PFSK-1 (cell line): ENCODE measurements at regions not wholly inside any gene's neighbourhood (a gene's known extent, or its start where the extent isn't known, plus 50 kb on each side); places are given as distances from the start of the nearest gene placed in this dataset.

Experiments used
- POLR2AphosphoS5 ChIP-seq: IDR thresholded peaks from 2 replicates; pipeline ENCODE4 v1.6.1; 2012; ENCODE audit warnings: low read depth, mild to moderate bottlenecking, control low read depth, low read length, moderate library complexity
- SIN3A ChIP-seq: IDR thresholded peaks from 2 replicates; pipeline ENCODE4 v1.6.1; 2012; ENCODE audit warnings: mild to moderate bottlenecking, low read length, moderate library complexity, borderline replicate concordance; ENCODE audit not compliant: insufficient read depth
- TAF1 ChIP-seq: IDR thresholded peaks from 2 replicates; pipeline ENCODE4 v1.6.1; 2012; ENCODE audit warnings: low read length, control low read depth, borderline replicate concordance; ENCODE audit not compliant: insufficient read depth
- TF ChIP-seq, protein P1 (sequence below), 2 experiments: IDR thresholded peaks; 2 replicates each; pipeline versions ENCODE4 v1.6.1 to v1.8.0; 2011 to 2012; ENCODE audit warnings: low read depth in 2 of 2, low read length in 2 of 2, control low read depth in 1 of 2, inconsistent platforms in 1 of 2, mild to moderate bottlenecking in 1 of 2, moderate library complexity in 1 of 2; ENCODE audit not compliant: insufficient read depth in 1 of 2

DNA sequence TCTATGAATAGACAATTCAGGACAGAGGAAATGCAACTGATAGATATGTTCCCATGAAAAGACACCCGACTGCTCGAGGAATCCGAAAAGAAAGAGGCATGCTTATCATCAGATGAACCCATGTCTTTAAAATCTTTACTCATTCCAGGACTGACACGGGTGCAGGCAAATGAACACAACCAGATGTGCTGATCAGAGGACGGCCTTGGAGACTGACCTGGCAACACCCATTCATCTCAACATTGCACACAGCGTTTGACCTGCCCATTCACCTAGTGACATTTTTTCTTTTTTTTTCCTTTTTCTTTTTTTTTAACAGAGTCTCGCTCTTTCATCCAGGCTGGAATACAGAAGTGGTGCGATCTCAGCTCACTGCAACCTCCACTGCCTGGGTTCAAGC lies 377.5 kb downstream of the EIPR1 start:
- TF ChIP-seq POLR2AphosphoS5 (no peak), TAF1 (no peak), SIN3A (no peak)
- TF ChIP-seq, protein P1, sequence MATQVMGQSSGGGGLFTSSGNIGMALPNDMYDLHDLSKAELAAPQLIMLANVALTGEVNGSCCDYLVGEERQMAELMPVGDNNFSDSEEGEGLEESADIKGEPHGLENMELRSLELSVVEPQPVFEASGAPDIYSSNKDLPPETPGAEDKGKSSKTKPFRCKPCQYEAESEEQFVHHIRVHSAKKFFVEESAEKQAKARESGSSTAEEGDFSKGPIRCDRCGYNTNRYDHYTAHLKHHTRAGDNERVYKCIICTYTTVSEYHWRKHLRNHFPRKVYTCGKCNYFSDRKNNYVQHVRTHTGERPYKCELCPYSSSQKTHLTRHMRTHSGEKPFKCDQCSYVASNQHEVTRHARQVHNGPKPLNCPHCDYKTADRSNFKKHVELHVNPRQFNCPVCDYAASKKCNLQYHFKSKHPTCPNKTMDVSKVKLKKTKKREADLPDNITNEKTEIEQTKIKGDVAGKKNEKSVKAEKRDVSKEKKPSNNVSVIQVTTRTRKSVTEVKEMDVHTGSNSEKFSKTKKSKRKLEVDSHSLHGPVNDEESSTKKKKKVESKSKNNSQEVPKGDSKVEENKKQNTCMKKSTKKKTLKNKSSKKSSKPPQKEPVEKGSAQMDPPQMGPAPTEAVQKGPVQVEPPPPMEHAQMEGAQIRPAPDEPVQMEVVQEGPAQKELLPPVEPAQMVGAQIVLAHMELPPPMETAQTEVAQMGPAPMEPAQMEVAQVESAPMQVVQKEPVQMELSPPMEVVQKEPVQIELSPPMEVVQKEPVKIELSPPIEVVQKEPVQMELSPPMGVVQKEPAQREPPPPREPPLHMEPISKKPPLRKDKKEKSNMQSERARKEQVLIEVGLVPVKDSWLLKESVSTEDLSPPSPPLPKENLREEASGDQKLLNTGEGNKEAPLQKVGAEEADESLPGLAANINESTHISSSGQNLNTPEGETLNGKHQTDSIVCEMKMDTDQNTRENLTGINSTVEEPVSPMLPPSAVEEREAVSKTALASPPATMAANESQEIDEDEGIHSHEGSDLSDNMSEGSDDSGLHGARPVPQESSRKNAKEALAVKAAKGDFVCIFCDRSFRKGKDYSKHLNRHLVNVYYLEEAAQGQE (IDR thresholded peaks at IDR 0.05; ENCODE audit: insufficient read depth in 1 of 2, low read depth in 2 of 2, low read length in 2 of 2): no peak
